Transverse colon (tissue), 3 donors: ENCODE measurements at regions not wholly inside any gene's neighbourhood (a gene's known extent, or its start where the extent isn't known, plus 50 kb on each side); places are given as distances from the start of the nearest gene placed in this dataset.

Source experiments
- EP300 ChIP-seq: sonication (generic); formaldehyde crosslinking; IDR thresholded peaks from one replicate; pipeline ENCODE4 v1.6.1; 2017; ENCODE audit warnings: antibody characterized with exemption, low read depth
- TF ChIP-seq, protein P1 (sequence below), 5 experiments: fragments of 200-600 bp in 3 of 5; fragments of 450-650 bp in 2 of 5; sonication (generic) in 3 of 5; IDR thresholded peaks; 1 replicate in 2 of 5; 2 replicates in 3 of 5; pipeline ENCODE4 v1.5.1; 2016 to 2017; ENCODE audit warnings: antibody characterized with exemption in 5 of 5, inconsistent platforms in 3 of 5, mild to moderate bottlenecking in 2 of 5, moderate library complexity in 1 of 5

DNA sequence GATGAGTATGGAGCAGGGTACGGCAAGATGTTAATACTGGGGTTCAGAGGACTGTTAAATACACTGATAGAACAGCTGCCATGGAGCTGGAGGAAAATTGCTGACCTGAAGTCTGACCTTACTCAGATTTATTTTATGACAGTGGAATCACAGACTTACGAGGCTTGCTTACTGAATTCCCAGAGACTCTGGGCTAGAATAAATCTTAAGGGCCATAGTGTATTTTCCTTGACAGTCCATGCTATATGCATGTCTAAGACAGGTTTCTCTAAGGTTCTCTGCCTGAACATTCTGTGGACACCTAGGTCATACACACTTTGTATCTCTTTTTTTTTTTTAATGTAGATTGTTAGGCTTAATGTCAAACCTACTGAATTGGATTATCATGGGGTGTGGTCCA, 633.2 kb upstream of the ACTRT1 start:
- TF ChIP-seq, protein P1, sequence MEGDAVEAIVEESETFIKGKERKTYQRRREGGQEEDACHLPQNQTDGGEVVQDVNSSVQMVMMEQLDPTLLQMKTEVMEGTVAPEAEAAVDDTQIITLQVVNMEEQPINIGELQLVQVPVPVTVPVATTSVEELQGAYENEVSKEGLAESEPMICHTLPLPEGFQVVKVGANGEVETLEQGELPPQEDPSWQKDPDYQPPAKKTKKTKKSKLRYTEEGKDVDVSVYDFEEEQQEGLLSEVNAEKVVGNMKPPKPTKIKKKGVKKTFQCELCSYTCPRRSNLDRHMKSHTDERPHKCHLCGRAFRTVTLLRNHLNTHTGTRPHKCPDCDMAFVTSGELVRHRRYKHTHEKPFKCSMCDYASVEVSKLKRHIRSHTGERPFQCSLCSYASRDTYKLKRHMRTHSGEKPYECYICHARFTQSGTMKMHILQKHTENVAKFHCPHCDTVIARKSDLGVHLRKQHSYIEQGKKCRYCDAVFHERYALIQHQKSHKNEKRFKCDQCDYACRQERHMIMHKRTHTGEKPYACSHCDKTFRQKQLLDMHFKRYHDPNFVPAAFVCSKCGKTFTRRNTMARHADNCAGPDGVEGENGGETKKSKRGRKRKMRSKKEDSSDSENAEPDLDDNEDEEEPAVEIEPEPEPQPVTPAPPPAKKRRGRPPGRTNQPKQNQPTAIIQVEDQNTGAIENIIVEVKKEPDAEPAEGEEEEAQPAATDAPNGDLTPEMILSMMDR (IDR thresholded peaks at IDR 0.05) = no peak
- TF ChIP-seq EP300 = no peak
